A673 (cell line): ENCODE measurements at regions not wholly inside any gene's neighbourhood (a gene's known extent, or its start where the extent isn't known, plus 50 kb on each side); places are given as distances from the start of the nearest gene placed in this dataset.

Experiments
- BruUV-seq: library from RNA; stranded (reverse); fragments of 400-500 nt; replicated peaks from 2 replicates; lab custom pipeline; 2021; lab: Mats Ljungman, UMichigan
- CTCF ChIA-PET: fragments of 300-600 bp; sonication (Branson Sonifier 250); formaldehyde crosslinking; loops from one replicate; lab custom pipeline; 2022; ENCODE audit warnings: antibody characterized with exemption; lab: Charles Lee
- POLR2A ChIA-PET: fragments of 300-600 bp; sonication (Branson Sonifier 250); formaldehyde crosslinking; loops from one replicate; lab custom pipeline; 2022; ENCODE audit warnings: antibody characterized with exemption; ENCODE audit not compliant: low non-redundant PET; lab: Charles Lee
- DNase-seq: peaks from one replicate; pipeline ENCODE4 v3.0.0-alpha.2; 2015; ENCODE audit warnings: low spot score
- H3K27ac ChIP-seq: fragments of 200-600 bp; sonication (generic); 2 replicates; pipeline ENCODE4 v1.5.1; 2016; ENCODE audit warnings: mixed run types, low read depth, mild to moderate bottlenecking, mixed read lengths, antibody characterized with exemption, low read length; ENCODE audit not compliant: poor library complexity, severe bottlenecking
- H3K27me3 ChIP-seq: fragments of 200-600 bp; sonication (generic); replicated peaks from 2 replicates; pipeline ENCODE4 v1.6.1; 2017; ENCODE audit warnings: mixed run types, low read depth, mild to moderate bottlenecking, mixed read lengths, antibody characterized with exemption, low read length; ENCODE audit not compliant: insufficient read depth, poor library complexity
- H3K36me3 ChIP-seq: fragments of 200-600 bp; sonication (generic); 2 replicates; pipeline ENCODE4 v1.6.1; 2016; ENCODE audit warnings: mixed run types, mild to moderate bottlenecking, mixed read lengths, antibody characterized with exemption, low read length; ENCODE audit not compliant: insufficient read depth, poor library complexity, severe bottlenecking
- H3K4me1 ChIP-seq: fragments of 200-600 bp; sonication (generic); 2 replicates; pipeline ENCODE4 v1.6.1; 2017; ENCODE audit warnings: mixed run types, mild to moderate bottlenecking, mixed read lengths, antibody characterized with exemption, low read length; ENCODE audit not compliant: insufficient read depth, poor library complexity, severe bottlenecking
- H3K4me3 ChIP-seq: fragments of 200-600 bp; sonication (generic); 2 replicates; pipeline ENCODE4 v1.5.1; 2016; ENCODE audit warnings: low read depth, mixed run types, mild to moderate bottlenecking, mixed read lengths, low read length; ENCODE audit not compliant: poor library complexity, severe bottlenecking
- H3K9me3 ChIP-seq: fragments of 200-600 bp; sonication (generic); 2 replicates; pipeline ENCODE4 v1.6.1; 2016; ENCODE audit warnings: mixed run types, low read depth, mild to moderate bottlenecking, mixed read lengths, antibody characterized with exemption, low read length; ENCODE audit not compliant: poor library complexity, severe bottlenecking
- CTCF ChIP-seq: fragments of 300-800, 200-600 bp; sonication (generic); conservative IDR thresholded peaks from 2 replicates; pipeline ENCODE4 v1.5.1; 2017; ENCODE audit warnings: low read depth, mild to moderate bottlenecking, antibody characterized with exemption, low read length, moderate library complexity, mixed read lengths
- EZH2 ChIP-seq: fragments of 200-600 bp; sonication (generic); IDR thresholded peaks from 2 replicates; pipeline ENCODE4 v1.6.1; 2017; ENCODE audit warnings: borderline replicate concordance, low read depth, mild to moderate bottlenecking, mixed read lengths, antibody characterized with exemption, low read length; ENCODE audit not compliant: poor library complexity, severe bottlenecking
- intact Hi-C: fragments of 100-400 bp; cut with micrococcal nuclease; formaldehyde crosslinking; loops from one replicate; pipeline ENCODE4 v1.10.0; 2022; ENCODE audit not compliant: unreplicated experiment

- no peak for DNase-seq
- TF ChIP-seq EZH2 (no peak), CTCF (no peak)
- intact Hi-C loops = no loop called here
- Histone ChIP-seq H3K36me3 (no peaks in the 10 kb centered on the region), H3K4me1 (no peaks in the 10 kb centered on the region), H3K9me3 (peaks cover 7% of the 10 kb centered on the region), H3K27me3 (peaks cover 4% of the 10 kb centered on the region), H3K4me3 (no peak overlapping the region), H3K27ac (no peak overlapping the region)
- ChIA-PET POLR2A (no interaction called here), CTCF (no interaction called here)
- no TSS peak for BruUV-seq
These were observed 152.7 kb downstream of the ADCYAP1 start for GRCh38 chr18:1057367-1057766.

GRCh38 chr18:1062588-1062987 lies 157.9 kb downstream of the ADCYAP1 start:
- ChIA-PET POLR2A (interaction anchor here (0.5 kb wide), 1 partner anchor 447 kb away, joined by 3 read pairs; no protein-coding TSS in a partner anchor), CTCF (no interaction called here)
- intact Hi-C loops = no loop called here
- Histone ChIP-seq H3K9me3 (no peaks in the 10 kb centered on the region), H3K4me3 (no peak overlapping the region), H3K27me3 (peaks cover 13% of the 10 kb centered on the region), H3K4me1 (no peaks in the 10 kb centered on the region), H3K36me3 (no peaks in the 10 kb centered on the region), H3K27ac (no peak overlapping the region)
- BruUV-seq = no TSS peak
- no peak for DNase-seq
- TF ChIP-seq CTCF (no peak; the same call in 1 of the 2 replicates), EZH2 (no peak)

GRCh38 chr18:1075322-1075721 lies 170.7 kb downstream of the ADCYAP1 start:
- no peaks in the 10 kb centered on the region for H3K4me1 ChIP-seq
- no peaks in the 10 kb centered on the region for H3K36me3 ChIP-seq
- H3K27ac ChIP-seq = no peak overlapping the region
- intact Hi-C loops = no loop called here
- peaks cover 37% of the 10 kb centered on the region for H3K27me3 ChIP-seq
- no peak overlapping the region for H3K4me3 ChIP-seq
- TF ChIP-seq CTCF = no peak
- no peak for TF ChIP-seq EZH2
- BruUV-seq = no TSS peak
- DNase-seq = no peak
- CTCF ChIA-PET = no interaction called here
- POLR2A ChIA-PET = no interaction called here
- no peaks in the 10 kb centered on the region for H3K9me3 ChIP-seq
